ENCODE measurements at regions not wholly inside any gene's neighbourhood (a gene's known extent, or its start where the extent isn't known, plus 50 kb on each side); places are given as distances from the start of the nearest gene placed in this dataset.

DNA sequence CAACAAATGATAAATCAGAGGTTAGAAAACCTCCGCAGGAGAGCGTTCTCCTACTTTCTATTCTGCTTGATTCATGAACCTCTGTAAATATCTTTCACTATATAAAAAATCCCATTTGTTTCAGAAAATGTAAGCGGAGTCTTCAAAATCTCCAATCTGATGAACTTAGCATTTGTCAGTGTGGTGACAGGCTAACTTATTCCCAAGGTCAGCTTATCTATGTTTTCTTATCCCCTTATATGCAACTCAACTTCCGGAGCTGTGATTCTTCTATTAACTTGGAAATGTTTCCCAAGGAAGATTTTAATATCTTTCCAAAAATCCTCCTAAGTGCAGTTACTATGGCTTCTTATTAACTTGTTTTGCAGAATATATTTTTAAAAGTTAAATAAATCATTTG lies 87.5 kb upstream of the C1QTNF7 start:
- intact Hi-C loops (cut with micrococcal nuclease; ENCODE audit: unreplicated experiment): no loop called here
- Histone ChIP-seq H3K4me3 (ENCODE audit: low read depth, low read length, poor library complexity, severe bottlenecking) (no peak overlapping the region), H3K27ac (ENCODE audit: low read depth, low read length, poor library complexity, severe bottlenecking) (no peak overlapping the region), H3K4me2 (ENCODE audit: low read length) (no peak overlapping the region), H4K20me1 (ENCODE audit: insufficient read depth, low read length) (no peaks in the 10 kb centered on the region), H2AFZ (ENCODE audit: low read length) (no peak overlapping the region), H3K4me1 (ENCODE audit: insufficient read depth, low read length, poor library complexity, severe bottlenecking) (no peaks in the 10 kb centered on the region), H3K79me2 (ENCODE audit: insufficient read depth, low read depth, low read length) (no peaks in the 10 kb centered on the region), H3K36me3 (ENCODE audit: insufficient read depth, low read length) (no peaks in the 10 kb centered on the region), H3K9me2 (ENCODE audit: insufficient read depth, low read length) (no peaks in the 10 kb centered on the region), H3K9me3 (ENCODE audit: low read length) (no peaks in the 10 kb centered on the region)
- TF ChIP-seq, protein P1, sequence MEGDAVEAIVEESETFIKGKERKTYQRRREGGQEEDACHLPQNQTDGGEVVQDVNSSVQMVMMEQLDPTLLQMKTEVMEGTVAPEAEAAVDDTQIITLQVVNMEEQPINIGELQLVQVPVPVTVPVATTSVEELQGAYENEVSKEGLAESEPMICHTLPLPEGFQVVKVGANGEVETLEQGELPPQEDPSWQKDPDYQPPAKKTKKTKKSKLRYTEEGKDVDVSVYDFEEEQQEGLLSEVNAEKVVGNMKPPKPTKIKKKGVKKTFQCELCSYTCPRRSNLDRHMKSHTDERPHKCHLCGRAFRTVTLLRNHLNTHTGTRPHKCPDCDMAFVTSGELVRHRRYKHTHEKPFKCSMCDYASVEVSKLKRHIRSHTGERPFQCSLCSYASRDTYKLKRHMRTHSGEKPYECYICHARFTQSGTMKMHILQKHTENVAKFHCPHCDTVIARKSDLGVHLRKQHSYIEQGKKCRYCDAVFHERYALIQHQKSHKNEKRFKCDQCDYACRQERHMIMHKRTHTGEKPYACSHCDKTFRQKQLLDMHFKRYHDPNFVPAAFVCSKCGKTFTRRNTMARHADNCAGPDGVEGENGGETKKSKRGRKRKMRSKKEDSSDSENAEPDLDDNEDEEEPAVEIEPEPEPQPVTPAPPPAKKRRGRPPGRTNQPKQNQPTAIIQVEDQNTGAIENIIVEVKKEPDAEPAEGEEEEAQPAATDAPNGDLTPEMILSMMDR (conservative IDR thresholded peaks at IDR 0.05; ENCODE audit: low read length): no peak
- TF ChIP-seq EZH2phosphoT487 (IDR thresholded peaks at IDR 0.05; ENCODE audit: borderline replicate concordance, low read depth, low read length): no peak
- no TSS peak for BruUV-seq (replicated peaks)
- POLR2A ChIA-PET: interaction anchor here (0.7 to 1.3 kb wide), 2 partner anchors 35 to 1020 kb away, joined by 4 read pairs; no protein-coding TSS in a partner anchor
- CTCF ChIA-PET (ENCODE audit: unreplicated experiment): no interaction called here
- DNase-seq (ENCODE audit: low spot score): no peak

DNA sequence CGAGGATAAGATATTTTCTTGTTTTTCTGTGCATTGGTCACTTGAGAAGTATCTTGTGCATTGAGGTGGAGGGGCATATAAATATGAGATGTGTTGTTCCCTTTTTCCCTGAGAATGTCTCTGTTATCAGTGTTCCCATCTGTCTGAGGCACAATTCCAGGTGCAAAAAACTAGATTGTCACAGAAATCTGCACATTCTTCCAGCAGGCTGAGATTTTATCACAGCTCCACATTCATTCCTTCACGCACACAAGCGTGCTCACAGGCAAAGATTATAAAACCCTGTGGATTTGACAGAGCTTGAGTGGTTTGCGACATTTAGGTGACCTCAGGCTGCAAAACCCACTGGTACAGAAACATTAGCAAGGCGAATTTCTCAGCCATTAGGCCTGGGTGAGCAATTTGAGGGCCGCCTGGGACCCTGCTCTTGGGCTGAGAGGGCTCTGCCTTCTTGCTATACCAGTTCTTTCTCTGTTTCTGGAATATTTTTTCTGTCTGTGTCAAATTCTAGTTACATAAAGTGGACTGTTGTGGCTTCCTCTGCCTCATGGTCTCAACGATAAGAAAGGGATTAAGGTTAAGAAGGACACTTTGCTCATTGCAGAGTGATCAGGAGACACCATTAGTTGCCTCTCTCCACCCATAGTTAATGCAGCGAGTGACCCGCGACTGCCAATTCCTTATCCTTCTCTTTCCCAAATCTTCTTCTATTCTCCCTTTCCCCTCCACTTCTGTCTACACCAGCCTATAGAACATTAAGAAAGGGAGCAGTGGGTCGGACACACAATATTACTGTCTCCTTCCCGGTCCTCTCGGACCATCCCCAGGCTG lies 86.7 kb upstream of the C1QTNF7 start:
- Histone ChIP-seq H3K36me3 (ENCODE audit: insufficient read depth, low read length) (no peaks in the 10 kb centered on the region), H2AFZ (ENCODE audit: low read length) (no peak overlapping the region), H3K79me2 (ENCODE audit: insufficient read depth, low read depth, low read length) (no peaks in the 10 kb centered on the region), H3K4me1 (ENCODE audit: insufficient read depth, low read length, poor library complexity, severe bottlenecking) (no peaks in the 10 kb centered on the region), H4K20me1 (ENCODE audit: insufficient read depth, low read length) (no peaks in the 10 kb centered on the region), H3K4me3 (ENCODE audit: low read depth, low read length, poor library complexity, severe bottlenecking) (no peak overlapping the region), H3K4me2 (ENCODE audit: low read length) (no peak overlapping the region), H3K9me2 (ENCODE audit: insufficient read depth, low read length) (no peaks in the 10 kb centered on the region), H3K9me3 (ENCODE audit: low read length) (no peaks in the 10 kb centered on the region), H3K27ac (ENCODE audit: low read depth, low read length, poor library complexity, severe bottlenecking) (no peak overlapping the region)
- intact Hi-C loops (cut with micrococcal nuclease; ENCODE audit: unreplicated experiment): no loop called here
- CTCF ChIA-PET (ENCODE audit: unreplicated experiment): no interaction called here
- no TSS peak for BruUV-seq (replicated peaks)
- TF ChIP-seq, protein P1 (conservative IDR thresholded peaks at IDR 0.05; ENCODE audit: low read length): no peak
- TF ChIP-seq EZH2phosphoT487 (IDR thresholded peaks at IDR 0.05; ENCODE audit: borderline replicate concordance, low read depth, low read length): no peak
- POLR2A ChIA-PET: interaction anchor here (0.7 kb wide), 1 partner anchor 1019 kb away, joined by 4 read pairs; no protein-coding TSS in a partner anchor
- DNase-seq (ENCODE audit: low spot score): no peak

DNA sequence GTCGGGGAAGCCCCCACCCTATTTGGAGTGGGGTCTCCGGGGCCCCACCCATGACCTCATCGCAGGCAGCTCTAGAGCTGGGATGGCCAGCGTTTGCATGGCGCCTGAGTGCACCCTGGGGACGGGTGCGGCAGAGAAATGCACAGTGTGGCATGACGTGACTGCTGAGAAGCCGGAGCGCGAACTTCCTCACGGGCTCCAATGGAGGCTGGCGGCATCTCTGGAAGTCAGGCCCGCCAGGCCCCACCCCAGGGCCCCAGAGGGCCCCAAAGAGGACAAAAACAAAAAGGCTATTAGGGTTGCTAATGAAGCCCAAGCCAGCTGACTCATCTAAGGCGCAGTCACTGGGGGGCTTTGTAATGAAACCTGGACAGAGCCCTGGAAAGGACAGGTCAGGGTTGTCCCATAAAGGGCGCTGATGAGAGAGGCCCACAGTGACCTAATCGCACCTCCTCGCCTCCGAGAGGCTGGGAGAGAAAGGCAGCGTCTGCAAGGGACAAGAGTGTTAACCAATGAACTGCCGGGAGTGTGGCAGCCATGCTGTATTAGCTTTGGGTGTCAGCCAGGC lies 86.0 kb upstream of the C1QTNF7 start:
- ChIA-PET CTCF (ENCODE audit: unreplicated experiment) (no interaction called here), POLR2A (interaction anchor here (0.6 kb wide), 1 partner anchor 379 kb away, joined by 3 read pairs; no protein-coding TSS in a partner anchor)
- intact Hi-C loops (cut with micrococcal nuclease; ENCODE audit: unreplicated experiment): no loop called here

More for the DNA sequence above, 86.0 kb upstream of the C1QTNF7 start:
- Histone ChIP-seq H3K9me2 (ENCODE audit: insufficient read depth, low read length) (no peaks in the 10 kb centered on the region), H3K4me2 (ENCODE audit: low read length) (no peak overlapping the region), H3K4me1 (ENCODE audit: insufficient read depth, low read length, poor library complexity, severe bottlenecking) (no peaks in the 10 kb centered on the region), H4K20me1 (ENCODE audit: insufficient read depth, low read length) (no peaks in the 10 kb centered on the region), H3K9me3 (ENCODE audit: low read length) (no peaks in the 10 kb centered on the region), H3K79me2 (ENCODE audit: insufficient read depth, low read depth, low read length) (no peaks in the 10 kb centered on the region), H3K4me3 (ENCODE audit: low read depth, low read length, poor library complexity, severe bottlenecking) (no peak overlapping the region), H3K36me3 (ENCODE audit: insufficient read depth, low read length) (no peaks in the 10 kb centered on the region), H3K27ac (ENCODE audit: low read depth, low read length, poor library complexity, severe bottlenecking) (no peak overlapping the region), H2AFZ (ENCODE audit: low read length) (no peak overlapping the region)
- no TSS peak for BruUV-seq (replicated peaks)
- no peak for TF ChIP-seq EZH2phosphoT487 (IDR thresholded peaks at IDR 0.05; ENCODE audit: borderline replicate concordance, low read depth, low read length)
- TF ChIP-seq, protein P1 (conservative IDR thresholded peaks at IDR 0.05; ENCODE audit: low read length): no peak
- DNase-seq (ENCODE audit: low spot score): no peak

All from OCI-LY7 (cell line).